NCI-H82 treated with DMSO at 0.1 percent for 48 hours (cell line): ENCODE measurements at regions not wholly inside any gene's neighbourhood (a gene's known extent, or its start where the extent isn't known, plus 50 kb on each side); places are given as distances from the start of the nearest gene placed in this dataset.
A peak's percentile ranks its signal among the peaks of the same experiment; 100 is the strongest.

Experiments used
- DNase-seq: peaks from one replicate; lab custom pipeline; 2025; ENCODE audit not compliant: unreplicated experiment; lab: John Stamatoyannopoulos, UW

DNA sequence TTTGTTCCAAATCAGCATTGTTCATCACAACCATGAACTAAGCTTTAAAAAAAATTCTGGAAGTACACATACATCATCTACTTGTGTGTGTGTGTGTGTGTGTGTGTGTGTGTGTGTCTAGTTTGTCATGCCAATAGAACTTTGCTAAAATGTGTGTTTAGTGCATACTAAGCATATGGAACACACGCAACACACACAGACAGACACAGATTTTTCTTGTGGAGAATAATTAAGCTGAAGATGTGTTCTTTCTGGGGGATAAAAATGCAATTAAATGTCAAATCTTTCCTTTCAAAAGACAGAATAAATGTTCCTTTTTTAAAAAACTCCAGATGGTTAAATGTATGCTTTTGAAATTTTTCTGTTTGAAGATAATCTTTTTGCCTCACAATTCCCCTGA lies 530.4 kb upstream of the INTU start:
- no peak for DNase-seq

- no peak for DNase-seq
Observed at GRCh38 chr4:127103681-127104115, 529.1 kb upstream of the INTU start.

DNA sequence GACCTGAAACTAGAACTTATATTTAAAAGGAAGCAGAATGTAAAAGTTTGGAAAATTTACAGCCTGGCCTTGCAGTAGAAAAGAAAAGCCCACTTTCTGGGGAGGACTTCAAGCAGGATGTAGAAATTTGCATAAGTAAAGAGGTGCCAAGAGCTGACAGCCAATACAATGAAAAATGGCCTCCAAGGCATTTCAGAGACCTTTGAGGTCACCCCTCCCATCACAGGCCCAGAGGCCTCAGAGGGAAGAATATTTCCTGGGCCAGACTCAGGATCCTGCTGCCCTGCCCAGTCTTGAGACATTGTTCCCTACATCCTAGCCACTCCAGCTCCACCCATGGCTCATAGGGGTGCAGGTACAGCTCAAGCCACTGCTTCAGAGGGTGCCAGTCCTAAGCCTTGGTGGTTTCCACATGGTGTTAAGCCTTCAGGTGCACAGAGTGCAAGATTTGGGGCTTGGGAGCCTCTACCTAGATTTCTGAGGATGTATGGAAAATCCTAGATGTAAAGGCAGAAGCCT lies 518.9 kb upstream of the INTU start:
- no peak for DNase-seq

DNA sequence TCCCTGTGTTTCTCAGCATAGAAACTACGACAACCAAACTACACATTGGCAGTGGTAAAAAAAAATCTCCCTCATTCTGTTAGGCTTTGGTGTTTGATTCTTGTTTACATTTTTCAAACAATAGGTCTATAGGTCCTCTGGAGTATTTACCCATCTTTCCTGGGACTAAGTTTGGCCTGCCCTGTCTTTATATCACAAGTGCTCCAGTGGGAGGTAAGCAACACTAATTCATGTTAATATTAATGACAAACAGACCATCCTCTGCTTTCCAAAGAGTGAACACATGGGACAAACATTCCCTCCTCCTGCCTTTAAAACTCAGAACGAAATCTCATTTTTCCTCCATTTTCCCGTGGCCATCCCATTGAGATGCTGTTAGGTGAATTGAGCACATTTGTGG lies 514.1 kb upstream of the INTU start:
- no peak for DNase-seq

DNA sequence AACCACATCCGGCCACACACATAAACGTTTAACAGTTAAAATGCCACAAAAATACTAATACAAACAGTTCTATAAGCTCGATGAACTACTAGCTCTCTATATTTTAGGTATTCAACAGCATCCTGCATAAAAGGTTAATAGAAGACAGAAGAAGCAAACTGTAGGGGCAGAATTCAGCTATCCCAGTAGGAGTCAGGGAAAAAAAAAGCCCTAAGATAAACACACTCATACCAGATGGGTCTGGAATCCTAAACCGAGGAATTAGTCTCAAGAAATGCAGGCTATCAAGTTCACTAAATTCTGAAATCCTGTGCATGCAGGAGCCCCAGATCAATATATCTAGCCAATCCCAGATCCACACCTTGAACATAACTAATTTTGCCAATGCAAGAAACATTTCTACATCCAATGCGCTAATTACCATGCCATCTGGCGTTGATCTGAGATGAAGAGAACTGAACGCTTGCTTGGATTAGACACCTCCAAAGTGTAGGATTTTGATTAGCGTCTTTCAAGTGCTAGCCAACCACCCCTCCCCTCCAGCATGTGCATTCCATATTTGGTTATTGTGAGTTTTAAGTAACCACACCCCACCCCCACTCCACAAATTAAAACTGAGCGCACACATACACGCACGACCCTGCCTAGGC lies 512.2 kb upstream of the INTU start:
- DNase-seq, result peak; percentile 74

DNA sequence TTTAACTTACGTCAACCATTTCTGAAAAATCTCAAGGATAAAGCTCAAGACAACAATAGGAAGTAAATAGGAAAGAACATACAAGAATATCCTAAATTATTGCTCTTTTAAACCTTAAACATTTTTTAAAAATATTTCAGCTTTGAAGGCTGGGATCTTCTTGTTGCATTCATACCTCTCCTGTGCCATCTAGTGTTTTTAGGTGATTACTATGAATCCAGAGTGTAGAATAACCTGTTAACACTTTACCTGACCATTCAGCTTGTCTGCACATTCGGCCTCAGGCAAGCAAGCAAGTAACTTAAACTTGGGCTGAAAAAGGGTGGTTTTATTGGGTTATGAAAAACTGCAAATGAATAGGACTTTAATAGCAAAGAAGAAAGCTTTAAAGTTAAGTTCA lies 507.8 kb upstream of the INTU start:
- no peak for DNase-seq

- no peak for DNase-seq
Observed at GRCh38 chr4:127126718-127127117, 506.0 kb upstream of the INTU start.

DNA sequence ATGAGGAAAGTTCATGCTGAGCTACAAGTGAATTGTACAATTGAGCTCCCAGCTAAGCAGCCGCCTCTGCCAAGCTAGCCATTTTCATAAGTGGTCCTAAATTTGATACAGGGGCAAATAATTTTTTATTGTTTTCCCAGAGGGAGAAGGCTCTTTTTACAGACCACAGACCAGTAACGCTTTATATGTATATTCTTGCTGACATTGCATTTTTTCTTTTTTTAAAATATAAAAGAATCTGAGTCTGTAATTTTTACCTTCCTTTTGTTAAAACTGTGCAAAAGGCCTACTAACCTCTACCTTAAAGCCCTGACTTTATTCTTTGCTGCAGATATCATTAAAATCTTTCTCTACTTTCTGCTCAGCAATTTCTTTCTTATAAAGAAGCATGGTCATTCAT lies 501.2 kb upstream of the INTU start:
- no peak for DNase-seq

DNA sequence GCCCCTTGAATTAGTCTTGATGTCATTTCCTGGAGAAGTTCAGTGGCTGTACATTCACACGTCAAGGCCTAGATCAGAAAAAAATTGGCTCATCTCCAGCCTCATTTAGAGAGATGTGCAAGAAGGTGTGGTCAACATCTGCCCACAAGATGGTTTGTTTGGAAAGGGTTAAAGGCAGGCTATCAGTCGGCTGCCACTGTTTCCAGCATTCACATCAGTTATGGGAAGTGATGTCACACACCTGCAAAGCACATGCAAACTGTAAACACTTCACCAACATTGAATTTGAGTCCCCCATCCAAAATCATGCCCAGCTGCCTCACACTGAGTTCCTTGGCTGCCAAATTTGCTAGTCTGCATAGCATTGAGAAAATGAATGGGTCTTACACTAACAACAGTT lies 498.3 kb upstream of the INTU start:
- no peak for DNase-seq

DNA sequence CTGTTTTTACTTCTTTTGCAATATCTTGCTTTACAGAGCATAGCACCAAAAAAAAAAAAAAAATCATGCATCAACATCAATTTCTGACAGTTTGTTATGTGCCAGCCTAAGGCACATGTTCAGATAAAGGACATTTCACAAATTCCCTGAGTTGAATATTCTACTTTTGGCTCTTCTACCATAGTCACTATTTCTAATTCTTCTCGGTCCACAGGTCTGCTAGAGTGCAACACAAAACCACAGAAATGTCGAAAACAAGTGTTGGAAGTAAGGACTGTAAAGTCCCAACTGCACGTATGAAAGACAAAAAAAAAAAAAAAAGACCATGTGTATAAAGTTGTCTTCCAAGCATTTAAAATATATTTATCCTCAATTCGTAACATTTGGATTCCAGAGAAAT lies 494.2 kb upstream of the INTU start:
- no peak for DNase-seq

DNA sequence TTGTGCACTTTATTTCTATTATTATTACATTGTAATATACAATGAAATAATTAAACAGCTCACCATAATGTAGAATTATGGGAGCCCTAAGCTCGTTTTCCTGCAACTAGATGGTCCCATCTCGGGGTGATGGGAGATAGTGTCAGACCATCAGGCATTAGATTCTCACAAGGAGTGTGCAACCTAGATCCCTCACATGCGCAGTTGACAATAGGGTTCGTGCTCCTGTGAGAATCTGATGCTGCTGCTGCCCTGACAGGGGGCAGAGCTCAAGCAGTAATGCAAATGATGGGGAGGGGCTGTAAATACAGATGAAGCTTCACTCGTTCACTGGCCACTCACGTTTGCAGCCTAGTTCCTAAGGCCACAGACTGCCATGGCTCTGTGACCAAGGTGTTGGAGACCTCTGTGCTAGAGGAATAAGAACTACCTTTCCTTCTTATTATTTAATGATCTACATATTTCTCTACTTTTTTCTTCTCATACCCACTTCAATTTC lies 492.9 kb upstream of the INTU start:
- DNase-seq, result no peak

DNA sequence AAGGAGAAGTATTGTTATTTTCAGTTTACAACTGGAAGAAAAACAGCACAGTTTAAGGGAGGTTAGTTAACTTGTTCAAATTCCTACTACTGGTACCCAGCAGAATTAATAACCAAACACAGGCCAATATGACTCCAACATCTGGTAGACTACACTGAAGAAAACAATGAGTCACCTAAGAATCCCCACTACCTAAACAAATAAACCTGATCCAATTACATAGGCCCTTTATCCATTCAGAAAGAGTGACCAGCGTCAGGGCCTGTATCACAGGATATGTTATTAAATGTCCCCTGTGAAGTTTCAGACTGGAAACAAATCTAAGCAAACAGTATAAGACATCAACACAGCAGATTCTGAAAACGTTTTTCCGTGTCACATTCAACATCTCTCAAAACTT lies 492.5 kb upstream of the INTU start:
- peak; percentile 59 for DNase-seq

GRCh38 chr4:127141856-127142255 lies 490.9 kb upstream of the INTU start:
- DNase-seq, result no peak

DNA sequence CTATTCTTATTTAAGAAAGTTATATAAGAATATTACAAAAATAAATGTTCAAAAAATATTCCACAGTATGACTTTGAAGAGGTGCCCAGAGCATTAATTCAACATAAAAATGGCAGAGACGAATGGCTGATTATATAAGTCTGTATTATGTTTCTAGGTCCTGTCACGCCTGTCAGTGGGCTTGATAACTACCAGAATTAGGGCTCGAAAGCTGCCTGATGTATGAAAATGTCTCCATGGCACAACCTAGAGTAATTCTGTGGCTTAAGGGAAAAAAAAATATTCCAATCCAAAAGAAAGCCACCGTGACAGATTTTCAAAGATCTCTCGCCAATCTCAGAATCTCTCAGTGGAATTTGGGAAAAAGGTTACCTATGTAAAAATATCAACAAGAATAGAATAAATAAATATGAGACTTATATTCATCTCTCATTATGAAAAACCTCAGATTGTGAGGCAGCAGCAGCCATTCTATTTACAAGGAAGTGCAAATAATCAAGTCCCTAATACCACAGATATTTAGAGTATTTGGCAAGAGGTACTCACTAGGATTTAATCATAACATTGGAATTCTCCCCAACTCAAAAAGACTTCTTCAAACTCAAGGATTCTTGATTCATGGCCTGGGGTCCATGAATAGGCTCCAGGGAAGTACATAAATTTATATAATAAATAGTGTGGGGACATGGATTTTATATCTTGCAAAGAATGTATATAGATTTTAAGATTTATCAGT lies 489.1 kb upstream of the INTU start:
- no peak for DNase-seq

GRCh38 chr4:127145006-127145540 lies 487.7 kb upstream of the INTU start:
- peak; percentile 67 for DNase-seq

DNA sequence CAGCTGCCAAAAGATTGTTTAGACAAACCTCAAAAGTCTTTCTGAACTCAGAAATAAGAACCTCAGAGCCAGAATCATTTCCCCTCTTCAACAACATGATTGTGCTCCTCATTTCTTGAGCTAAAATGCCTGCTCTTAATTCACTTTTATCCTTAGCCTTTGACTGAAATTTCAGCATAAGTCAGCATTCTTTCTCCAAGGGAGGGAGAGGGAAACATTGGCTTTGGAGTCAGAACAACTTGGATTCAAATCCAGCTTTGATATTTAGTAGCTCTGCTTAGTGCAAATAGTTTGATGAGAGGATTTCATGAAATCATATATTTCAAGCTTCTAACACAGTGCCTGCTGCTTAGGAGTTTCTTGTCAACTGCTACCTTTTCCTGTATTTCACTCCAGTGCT lies 484.6 kb upstream of the INTU start:
- no peak for DNase-seq

GRCh38 chr4:127149086-127149485 lies 483.7 kb upstream of the INTU start:
- DNase-seq, result no peak

DNA sequence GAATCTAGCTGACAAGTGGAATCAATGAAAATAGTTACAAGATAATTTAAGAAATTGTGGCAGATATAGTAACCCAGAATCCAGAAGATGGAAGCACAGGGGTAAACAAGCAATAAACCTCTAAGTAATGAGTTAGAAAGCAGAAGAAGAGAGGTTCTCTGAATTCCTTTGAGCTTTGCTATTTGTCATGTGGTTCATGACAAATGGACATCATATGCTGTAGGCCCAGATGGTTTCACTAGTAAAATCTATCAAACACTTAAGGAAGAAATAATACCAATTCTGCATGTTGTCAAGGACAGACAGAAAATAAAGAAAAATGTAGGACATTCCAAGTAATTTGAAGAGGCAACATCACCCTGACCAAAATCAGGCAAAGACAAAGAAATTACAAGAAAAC lies 480.8 kb upstream of the INTU start:
- no peak for DNase-seq

DNA sequence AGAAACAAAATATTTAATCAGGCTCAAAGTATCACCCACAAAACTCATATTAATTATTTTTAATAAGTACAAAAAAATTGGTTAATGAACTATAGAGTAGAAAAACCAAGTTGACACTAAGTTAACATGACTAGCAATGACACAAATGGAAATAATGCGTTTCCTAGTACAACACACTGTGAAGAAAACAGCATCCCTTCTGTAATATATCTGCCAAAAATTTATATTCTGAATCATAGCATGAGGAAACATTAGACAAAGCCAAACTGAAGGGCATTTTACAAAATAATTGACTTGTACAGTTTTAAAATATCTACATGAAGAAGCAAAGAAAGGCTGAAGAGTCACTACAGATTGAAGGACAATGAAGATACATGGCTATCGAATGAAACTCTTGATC lies 477.6 kb upstream of the INTU start:
- no peak for DNase-seq

GRCh38 chr4:127155555-127155954 lies 477.2 kb upstream of the INTU start:
- DNase-seq, result no peak

DNA sequence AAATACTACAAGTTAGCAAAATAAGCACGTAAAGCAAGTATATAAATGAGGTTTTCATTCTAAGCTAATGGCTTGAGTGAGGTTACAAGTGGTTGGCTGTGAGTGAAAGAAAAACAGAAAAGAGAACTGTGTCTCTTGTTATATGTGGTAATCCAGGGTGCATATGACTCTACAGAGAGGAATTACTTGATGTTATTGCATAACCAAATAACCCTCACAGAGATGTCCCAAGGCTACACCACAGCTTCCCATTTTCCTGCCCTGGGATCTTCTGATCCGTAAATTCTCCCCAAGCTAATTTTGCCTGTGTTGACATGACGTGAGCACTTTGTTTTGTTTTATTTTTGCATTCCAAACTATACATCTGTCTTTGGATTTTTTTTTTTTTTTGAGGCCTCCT lies 470.0 kb upstream of the INTU start:
- no peak for DNase-seq

- no peak for DNase-seq
Observed at GRCh38 chr4:127165971-127166370, 466.8 kb upstream of the INTU start.
